COLO668 (cell line): ENCODE measurements at regions not wholly inside any gene's neighbourhood (a gene's known extent, or its start where the extent isn't known, plus 50 kb on each side); places are given as distances from the start of the nearest gene placed in this dataset.

Source experiments
- DNase-seq: peaks from one replicate; lab custom pipeline; 2025; ENCODE audit not compliant: unreplicated experiment; lab: John Stamatoyannopoulos, UW

DNA sequence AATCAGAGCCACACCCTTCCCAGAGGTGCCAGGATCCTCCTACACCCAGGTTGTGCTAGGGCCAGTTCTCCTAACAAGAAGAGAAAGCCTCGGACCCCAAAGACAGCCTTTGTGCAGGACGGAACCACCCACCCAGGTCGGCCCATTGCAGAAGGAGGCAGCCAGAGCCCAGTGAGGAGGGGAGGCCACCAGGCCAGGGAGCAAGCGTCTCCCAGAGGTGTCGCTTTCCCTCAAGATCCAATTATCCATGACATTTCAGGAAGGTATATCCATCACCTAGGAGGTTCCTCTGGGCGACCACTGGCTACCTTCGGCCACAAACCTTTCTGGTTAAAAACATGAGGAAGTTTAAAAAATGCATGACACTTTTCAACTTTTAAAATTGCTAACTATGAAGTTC lies 87.4 kb upstream of the THBS2 start:
- no peak for DNase-seq

DNA sequence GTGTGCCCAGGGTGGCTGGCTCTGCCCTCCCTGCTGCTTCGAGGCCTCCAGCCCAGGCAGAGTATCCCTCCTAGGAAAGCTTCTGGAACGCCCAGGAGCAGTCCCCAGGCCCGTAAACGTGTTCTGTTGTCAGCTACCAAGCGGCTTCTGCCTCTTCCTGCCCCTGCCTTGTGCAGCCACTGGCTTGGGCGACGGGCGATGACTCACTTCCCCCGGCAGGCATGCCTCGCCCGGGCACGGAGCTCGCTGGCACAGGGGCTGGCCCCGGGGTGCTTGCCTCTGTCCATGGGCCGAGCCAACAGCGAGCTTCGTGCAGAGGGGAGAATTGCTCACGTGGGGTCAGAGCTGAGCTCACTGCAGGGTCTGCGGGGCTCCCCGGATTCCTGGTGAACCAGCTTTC lies 86.7 kb upstream of the THBS2 start:
- peak; percentile 1 for DNase-seq

DNA sequence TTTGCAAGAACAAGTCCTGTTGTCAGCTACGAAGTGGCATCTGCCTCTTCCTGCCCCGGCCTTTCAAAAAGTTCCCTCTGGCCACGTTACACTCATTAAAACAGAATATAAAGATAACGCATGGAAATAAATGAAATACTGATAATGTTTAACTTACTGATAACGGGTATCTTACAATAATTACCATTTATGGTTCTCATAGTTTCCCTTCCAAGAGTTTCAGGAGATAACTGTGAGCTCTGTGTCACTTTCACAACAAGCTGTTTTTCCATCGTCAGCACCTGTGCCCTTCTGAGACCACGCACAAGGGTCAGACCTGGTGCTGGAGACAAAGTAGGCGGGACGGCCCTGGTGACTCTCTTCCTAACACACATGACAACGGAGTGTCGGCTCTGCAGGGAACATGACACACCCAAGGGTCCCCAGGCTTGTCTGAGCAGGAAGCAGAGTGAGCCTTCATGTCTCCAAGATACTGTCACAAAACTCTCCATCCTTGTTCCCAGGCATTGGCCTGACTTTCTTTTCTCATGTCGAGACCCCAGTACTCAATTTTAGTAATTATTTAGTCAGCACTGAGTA lies 86.2 kb upstream of the THBS2 start:
- no peak for DNase-seq

DNA sequence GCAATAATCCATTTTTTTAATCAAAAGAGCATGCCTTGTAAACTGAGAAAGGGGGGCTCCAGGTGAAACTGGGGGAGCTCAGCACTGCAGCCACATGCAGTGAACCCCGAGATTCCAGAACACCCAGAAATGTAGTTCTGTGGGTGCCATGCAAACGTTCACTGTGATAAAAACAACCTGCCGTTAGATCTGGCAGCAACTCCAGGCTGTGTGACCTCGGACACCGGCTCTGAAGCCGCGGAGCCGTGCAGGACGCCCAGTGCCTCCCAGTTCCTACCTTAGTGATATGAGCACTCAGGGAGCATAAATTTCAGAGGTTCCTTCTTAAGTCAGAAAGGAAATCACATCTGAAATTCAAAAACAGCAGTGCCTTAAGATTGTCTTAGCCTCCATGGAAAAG lies 85.4 kb upstream of the THBS2 start:
- no peak for DNase-seq

DNA sequence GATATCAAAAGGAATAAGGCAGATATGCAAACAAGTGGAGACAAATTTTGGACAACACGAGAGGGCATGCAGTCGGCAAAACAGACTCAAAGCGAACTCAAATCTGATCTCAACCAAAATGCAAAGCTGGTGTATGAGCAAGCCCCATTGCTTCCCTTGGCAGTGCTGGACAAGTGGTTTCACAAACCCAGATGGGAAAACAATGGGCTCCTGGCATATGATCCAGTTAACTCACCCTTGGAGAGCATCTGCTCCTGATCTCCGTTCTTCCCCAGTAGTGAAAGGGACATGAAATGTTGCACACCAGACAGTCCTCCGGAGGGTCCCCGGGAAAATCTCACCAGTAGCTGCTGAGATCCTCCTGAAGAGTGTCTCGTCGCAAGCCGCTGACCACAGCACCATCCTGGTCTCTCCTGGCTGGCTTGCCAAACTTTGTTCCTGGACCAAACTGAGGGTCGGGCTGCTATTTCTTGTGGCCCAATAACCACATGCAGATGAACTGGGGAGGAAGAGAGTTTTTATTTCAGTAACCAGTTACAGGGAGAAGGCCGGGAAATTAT lies 84.3 kb upstream of the THBS2 start:
- DNase-seq, result no peak

DNA sequence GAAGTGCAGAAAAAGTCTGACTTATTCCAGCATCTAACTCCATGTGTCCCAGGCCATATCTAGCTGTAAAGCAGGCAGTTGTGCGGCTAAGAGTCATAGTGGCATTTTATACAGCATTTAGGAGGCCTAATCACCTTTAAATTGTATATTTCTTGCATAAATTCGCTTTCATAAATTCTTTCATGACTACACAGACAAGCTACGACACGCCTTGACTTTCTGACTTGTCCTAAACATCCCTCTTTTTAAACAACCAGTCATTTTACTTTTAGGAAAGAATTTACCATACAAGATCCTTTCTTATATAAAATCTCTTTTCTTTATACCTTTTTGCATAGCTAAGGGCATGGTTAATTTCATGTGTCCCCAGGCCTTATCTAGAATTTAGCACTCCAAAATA lies 81.7 kb upstream of the THBS2 start:
- DNase-seq, result no peak

DNA sequence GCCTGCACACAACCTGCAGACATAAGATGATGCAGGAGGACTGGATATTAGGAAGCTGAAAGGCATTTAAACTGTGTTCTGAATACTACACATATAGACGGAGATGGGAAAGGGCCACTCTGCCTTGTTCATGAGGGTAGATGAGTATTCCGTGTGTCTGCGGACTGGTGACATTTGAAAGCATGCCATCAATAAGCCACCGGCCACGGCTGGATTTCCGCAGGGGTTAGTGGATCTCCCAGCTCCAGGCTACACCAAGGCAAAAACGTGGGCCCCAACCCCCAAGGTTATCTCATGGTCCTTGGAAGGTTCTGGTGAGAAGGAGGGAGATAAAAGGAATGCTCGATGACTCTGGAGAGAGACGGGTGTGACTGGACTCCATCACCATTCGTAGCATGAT lies 78.6 kb upstream of the THBS2 start:
- DNase-seq, result no peak

DNA sequence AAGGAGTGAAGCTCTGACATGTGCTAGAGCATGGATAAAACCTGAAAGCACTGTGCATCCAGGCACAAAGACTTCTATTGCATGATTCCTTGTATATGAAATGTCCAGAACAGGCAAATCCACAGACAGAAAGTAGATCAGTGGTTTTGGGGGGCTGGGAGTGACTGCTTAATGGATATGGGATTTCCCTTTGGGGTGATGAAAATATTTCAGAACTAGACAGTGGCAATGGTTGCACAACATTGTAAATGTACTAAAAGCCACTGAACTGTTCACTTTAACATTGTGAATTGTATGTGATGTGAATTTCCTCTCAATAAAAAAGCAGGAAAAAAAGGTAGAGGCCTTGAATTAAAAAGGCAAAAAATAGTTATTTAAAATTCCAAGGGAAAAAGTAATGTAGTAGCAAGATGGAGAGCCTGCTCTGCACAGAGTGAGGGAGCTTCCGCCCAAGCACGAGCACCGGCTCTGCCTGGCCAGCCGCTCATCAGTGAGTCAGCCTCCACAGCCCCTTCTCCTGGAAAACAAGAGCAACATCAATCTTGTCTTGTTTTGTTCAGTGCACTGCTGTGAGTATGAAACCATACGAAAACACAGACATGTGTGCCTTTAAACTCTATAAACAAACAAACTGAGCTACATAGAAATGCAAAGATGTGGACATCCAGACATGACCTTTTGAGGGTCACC lies 74.6 kb upstream of the THBS2 start:
- no peak for DNase-seq

DNA sequence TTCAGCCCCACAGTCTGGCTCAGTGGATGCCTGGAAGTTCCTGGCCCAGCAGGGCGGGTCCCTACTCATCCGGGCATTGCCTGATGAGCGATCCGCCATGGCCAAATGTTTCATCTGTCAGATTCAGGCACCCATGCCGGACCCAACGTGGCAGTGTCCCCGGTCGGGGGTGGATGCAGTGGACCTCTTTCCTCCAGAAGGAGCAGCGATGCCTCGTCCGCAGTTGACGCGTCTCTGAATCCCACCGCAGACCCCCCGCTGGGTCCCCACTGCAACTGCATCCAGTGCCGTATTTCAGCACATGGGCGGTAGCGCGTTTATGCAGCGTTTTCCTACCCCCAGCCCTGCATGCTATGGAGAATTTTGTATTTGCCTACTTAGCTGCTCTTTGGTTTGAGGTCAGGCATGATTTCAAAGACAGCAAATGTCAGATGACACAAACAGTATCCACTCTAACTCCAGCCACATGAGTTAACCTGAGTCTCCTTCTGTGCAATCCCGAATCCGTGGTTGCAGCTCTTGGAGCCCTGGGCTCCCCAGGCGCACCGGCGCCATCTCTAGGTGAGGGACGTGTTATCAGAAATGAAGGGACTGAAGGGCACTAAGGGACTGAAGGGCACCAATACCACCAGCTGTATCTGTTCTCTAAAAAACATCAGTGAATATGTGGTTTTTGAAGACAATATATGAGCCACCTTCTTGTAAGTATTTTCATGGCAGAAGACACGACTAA lies 72.6 kb upstream of the THBS2 start:
- peak; percentile 45 for DNase-seq

DNA sequence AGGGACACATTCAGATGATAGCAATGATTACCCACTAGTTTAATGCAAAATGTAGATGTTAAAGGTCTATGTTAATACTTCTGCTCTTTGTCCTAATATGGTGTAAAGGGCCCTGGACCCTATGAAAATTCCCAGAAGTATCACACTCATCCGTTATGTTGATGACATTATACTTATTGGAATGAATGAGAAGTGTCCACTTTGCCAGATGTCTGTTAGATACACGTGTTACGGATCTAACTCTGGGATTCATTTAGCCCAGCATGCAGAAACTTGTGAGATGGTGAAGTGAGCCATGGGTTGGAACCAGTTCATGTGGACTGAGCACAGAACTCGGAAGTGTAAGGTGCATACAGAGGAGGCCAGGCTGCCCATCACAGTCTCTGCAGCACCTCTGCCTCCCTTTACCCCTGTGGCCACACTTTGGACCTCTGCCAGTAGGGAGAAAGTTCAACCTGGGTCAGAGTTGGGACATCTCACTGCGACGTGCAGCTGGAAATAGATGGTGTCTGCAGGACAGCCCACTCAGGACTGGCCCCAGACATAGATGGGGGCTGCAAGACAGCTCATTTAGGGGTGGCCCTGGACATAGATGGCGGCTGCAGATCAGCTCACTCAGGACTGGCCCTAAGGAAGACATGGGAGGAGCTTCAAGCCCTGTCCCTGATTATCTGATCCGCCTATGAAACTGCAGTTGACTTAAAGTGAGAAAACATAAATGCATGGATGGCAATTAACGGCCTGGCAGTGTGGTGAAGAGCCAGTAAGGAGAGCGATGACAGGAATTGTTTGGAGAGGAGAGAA lies 71.2 kb upstream of the THBS2 start:
- no peak for DNase-seq

DNA sequence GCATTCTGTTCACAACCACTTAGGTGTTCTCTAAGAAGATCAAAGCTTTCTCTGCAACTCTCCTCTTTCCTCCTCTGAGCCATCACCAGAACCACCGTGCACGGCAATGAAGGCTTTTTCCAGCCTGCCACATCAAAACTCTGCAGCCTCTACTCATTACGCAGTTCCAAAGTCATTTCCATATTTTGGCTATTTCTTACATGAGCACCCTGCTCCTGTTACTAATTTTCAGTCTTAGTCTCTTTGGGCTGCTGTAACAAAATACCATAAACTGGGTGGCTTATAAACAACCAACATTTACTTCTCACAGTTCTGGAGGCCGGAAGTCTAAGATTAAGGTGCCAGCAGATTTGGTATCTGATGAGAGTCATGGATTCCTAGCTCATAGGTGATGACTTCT lies 70.4 kb upstream of the THBS2 start:
- no peak for DNase-seq

DNA sequence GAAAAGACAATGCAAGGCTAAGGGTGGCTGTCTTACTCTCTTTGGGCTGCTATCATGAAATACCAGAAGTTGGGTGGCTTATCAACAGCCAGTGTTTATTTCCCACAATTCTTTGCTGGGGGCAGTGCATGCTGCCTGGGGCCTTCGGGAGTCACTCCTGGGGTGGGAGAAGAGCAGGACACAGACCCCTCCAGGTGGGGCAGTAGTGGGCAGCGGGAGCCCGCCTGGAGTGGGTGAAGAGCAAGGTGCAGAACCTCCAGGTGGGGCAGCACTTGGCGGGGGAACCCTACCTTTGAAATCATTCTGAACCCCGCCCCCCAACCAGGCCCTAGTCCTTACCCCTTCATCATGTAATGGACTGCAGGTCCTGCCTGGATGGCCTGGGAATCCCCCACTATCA lies 69.6 kb upstream of the THBS2 start:
- no peak for DNase-seq

DNA sequence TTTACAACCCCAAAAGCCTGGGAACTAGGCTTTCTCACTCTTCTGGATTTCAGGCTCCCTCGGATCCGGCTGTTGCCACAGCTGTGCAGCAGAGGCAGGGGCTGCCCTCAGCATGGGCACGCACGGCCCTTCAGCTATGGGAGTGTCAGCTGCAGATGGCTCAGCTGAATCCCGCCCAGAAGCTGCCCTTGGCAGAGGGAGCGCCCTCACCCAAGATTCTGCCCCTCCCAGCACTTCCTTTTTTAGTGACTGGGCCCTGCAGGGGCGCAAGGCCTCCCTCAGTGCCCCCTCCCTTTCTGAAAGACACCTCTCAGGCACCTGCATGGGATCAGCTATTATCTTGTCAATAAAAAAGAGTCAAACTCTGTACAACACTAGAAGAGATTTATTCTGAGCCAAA lies 67.9 kb upstream of the THBS2 start:
- DNase-seq, result no peak

DNA sequence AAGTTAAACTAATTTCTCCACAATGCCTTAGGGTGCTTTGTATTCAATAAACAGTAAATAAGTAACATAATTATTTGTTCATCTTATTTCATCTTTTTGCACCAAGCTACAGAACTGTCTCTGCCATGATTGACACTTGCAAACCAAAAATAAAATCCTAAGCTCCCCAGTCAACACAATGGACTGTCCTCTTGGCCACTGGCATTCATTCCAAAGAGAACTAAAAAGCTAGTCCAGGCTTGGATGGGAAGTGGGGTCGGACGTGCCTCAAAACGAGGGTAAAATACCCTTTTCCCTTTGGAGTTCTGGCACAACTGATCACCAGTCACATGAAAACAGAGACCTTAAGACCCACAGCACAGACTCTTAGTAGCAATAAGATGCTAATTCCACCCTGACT lies 66.4 kb upstream of the THBS2 start:
- DNase-seq, result no peak

DNA sequence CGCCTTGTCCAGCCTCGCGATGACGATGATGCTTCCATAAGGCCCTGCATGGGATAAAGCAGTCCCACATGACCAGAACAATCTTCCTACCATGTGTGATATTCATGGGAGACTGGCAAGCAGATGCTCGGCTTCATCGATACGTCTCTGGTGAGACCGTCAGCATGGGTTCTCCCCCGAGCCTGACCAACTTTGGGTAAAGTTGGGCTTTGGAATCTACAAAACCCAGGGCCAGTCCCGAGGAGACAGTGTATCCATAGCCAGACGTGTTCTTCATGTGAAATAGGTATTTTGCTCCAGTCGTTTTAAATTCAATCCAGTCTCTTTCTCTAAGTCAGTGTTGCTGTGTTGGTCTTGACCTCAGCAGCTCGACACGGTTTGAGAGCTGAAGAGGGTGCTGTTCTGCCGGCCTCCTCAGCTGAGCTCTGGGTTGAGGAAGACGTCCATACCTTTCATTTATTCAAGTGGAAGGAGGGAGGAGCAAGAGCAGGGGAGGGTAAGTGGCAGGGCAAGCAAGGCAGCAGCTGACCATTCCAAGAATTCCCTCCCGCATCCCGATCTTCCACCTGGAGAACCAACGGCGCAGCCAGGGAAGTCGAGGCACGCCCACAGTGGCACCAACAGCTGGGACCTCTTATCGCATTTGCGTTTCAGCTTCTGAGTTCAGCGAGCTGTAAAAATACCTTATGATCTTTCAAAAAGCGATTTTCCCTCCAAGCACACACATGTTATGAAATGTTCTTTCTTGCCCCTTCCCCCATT lies 64.0 kb upstream of the THBS2 start:
- no peak for DNase-seq

DNA sequence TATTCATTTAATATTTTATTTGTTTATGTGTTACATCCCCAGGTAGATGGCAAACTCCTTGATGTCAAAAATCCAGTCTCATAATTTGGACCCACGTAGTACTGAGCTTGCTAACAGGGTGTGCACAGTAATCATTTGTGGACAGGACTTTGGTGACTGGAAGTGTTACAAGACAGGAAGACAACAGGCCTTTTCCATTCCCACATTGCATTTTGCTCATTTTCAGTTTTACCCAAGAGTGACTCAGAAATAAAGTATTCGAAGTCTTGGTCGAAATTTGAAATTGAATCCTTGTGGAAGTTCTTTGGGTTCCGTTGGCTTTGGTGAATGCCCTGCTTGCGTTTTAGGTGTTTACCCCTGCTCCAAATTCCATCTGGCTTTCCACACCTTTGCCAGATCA lies 63.0 kb upstream of the THBS2 start:
- no peak for DNase-seq

DNA sequence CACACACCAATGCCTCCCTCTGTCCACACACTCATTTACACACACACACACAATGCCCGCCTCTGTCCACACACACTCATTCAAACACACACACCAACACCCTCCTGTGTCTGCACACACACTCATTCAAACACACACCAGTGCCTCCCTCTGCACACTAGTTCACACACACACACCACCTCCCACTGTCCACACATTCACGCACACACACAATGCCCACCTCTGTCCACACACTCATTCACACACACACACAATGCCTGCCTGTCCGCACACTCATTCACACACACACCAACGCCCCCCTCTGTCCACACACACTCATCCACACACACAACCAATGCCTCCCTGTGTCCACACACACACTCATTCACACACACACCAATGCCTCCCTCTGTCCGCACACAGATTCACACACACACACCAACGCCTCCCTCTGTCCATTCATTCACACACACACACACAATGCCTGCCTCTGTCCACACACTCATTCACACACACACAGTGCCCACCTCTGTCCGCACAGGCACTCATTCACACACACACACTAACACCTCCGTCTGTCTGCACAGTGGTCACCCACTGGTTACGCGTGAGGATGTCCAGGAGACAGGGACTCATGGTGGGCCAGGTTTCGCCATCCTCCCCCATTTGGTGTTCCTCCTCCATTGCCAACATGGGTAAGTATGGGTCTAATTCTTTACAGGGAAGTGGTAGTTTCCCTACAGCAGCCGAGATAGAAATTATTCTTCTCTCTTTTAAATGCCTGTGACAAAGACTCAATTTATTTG lies 62.4 kb upstream of the THBS2 start:
- DNase-seq, result no peak

DNA sequence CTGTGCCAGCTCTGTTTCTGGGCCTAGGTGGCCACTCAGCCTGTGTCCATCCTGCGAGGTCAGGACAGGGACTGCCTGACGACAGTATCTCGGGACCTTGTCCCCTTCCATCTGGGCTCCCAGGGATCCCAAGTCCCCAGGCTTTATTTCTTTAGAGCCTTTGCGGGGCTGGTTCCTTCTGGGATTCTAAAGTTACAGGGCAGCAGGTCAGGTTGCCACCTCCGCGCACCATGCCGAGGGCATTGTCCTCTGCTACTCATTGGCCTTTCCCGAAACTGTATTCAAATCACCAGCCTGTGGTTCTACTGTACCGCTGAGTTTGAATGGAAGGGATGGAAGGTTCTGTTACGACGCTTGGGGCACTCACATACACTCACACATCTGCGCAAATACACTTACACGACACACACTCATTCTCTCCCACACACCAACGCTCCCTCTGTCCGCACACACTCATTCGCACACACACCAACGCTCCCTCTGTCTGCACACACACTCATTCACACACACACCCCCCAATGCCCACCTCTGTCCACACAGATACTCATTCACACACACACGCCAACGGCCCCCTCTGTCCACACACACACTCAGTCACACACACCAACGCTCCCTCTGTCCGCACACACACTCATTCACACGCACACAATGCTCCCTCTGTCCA lies 59.8 kb upstream of the THBS2 start:
- no peak for DNase-seq

DNA sequence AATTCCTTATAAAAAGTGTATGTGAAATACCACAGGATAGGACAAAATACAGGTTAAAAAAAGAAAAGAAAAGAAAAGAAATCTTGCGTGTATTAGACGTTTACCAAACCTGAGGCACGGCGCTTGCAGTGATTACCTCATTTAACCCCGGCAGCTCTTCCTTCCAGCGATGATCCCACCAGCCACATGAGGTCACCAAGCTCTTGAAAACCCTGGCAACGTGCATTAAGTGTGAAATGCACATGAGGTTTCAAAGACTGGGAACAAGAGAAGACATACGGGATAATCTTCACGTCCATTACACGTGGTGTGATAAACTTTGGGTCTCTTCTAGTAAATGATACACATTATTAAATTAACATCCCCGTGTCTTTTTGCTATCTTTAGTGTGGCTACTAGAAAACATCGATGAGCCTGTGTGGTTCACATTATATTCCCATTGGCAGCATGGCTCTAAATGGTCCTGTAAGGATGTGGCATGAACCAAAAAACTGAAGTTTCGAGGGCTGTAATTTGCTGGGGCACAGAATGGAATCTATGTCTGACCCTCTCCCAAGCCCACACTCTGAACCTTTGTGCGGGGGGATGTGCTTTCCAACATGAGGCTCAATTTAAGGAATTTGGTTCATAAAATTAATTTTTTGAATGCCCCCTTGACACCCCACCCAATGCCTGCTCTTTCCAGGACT lies 59.2 kb upstream of the THBS2 start:
- no peak for DNase-seq
